GM19238 (cell line): ENCODE measurements at regions not wholly inside any gene's neighbourhood (a gene's known extent, or its start where the extent isn't known, plus 50 kb on each side); places are given as distances from the start of the nearest gene placed in this dataset.
"Not testable (repeated sequence)": the region's sequence is repeated elsewhere in the genome, so short reads cannot be mapped to it uniquely, and the experiment has no call there.

ENCODE experiments used
- DNase-seq: peaks from one replicate; pipeline ENCODE4 v3.0.0; 2011; ENCODE audit warnings: low spot score; ENCODE audit not compliant: insufficient read length

GRCh38 chr5:125236007-125236406 is 489.6 kb upstream of the ZNF608 start:
- DNase-seq: no peak

GRCh38 chr5:125236981-125237380 is 490.5 kb upstream of the ZNF608 start:
- no peak for DNase-seq

GRCh38 chr5:125244531-125244930 is 498.1 kb upstream of the ZNF608 start:
- DNase-seq: no peak

GRCh38 chr5:125245216-125245615 is 498.8 kb upstream of the ZNF608 start:
- no peak for DNase-seq

- DNase-seq: no peak
These were observed 503.0 kb upstream of the ZNF608 start for GRCh38 chr5:125249400-125249799.

- no peak for DNase-seq
These were observed 505.3 kb upstream of the ZNF608 start for GRCh38 chr5:125251703-125252102.

GRCh38 chr5:125253634-125254033 is 507.2 kb upstream of the ZNF608 start:
- DNase-seq: not testable (repeated sequence)

GRCh38 chr5:125254267-125254666 is 507.8 kb upstream of the ZNF608 start:
- DNase-seq: no peak

- no peak for DNase-seq
These were observed 509.9 kb upstream of the ZNF608 start for GRCh38 chr5:125256296-125256695.

- no peak for DNase-seq
These were observed 510.9 kb upstream of the ZNF608 start for GRCh38 chr5:125257057-125257972.

- DNase-seq: no peak
These were observed 511.6 kb upstream of the ZNF608 start for GRCh38 chr5:125257997-125258396.

GRCh38 chr5:125258615-125259014 is 512.2 kb upstream of the ZNF608 start:
- DNase-seq: no peak

GRCh38 chr5:125261505-125262250 is 515.2 kb upstream of the ZNF608 start:
- DNase-seq: no peak

- no peak for DNase-seq
These were observed 516.3 kb upstream of the ZNF608 start for GRCh38 chr5:125262782-125263181.

GRCh38 chr5:125263356-125263755 is 516.9 kb upstream of the ZNF608 start:
- DNase-seq: no peak

- DNase-seq: no peak
These were observed 519.7 kb upstream of the ZNF608 start for GRCh38 chr5:125266106-125266505.

GRCh38 chr5:125267636-125268248 is 521.3 kb upstream of the ZNF608 start:
- DNase-seq: no peak

GRCh38 chr5:125269926-125270325 is 523.5 kb upstream of the ZNF608 start:
- no peak for DNase-seq

GRCh38 chr5:125272357-125272756 is 525.9 kb upstream of the ZNF608 start:
- DNase-seq: no peak

GRCh38 chr5:125274211-125274610 is 527.8 kb upstream of the ZNF608 start:
- DNase-seq: no peak

GRCh38 chr5:125274938-125275724 is 528.7 kb upstream of the ZNF608 start:
- no peak for DNase-seq
